ENCODE measurements at regions not wholly inside any gene's neighbourhood (a gene's known extent, or its start where the extent isn't known, plus 50 kb on each side); places are given as distances from the start of the nearest gene placed in this dataset.

DNA sequence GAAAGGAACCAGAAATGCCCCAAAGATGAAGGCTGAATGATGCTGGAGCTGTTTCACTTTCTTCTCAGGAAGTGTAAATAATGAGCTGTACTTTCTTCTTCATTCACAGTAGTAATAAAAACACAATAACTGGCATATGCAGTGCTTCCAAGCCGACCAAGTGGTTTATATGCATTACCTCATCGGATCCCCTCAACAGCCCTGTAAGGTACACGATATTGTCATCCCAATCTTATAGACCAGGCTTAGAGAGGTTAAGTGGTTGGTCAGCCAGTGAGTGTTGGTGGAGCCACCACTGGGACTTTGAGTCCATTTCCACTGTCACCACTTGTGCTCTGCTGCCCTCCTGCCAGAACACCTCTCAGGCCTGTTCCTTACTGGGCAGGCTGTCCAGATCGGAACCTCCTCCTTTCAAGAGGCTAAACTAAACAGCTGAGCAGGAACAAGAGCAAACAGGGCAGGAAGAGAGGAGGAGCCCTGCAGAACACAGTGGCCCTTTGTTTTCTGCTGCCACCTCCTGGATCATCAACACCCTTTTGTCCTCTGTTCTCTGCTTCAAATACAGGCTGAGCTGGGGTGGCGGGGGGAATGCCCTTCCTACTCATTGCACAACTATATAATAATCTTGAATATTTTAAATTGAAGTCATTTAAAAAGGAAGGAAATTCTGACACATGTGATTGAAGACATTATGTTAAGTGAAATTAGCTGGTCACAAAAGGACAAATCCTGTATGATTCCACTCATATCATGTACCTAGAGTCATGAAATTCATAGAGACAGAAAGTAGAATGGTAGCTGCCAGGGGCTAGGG is 112.5 kb upstream of the ATP6AP2 start:
- Histone ChIP-seq H4K20me1 (ENCODE audit: control insufficient read depth, insufficient read depth, low read length, poor library complexity, severe bottlenecking) (no peaks in the 10 kb centered on the region), H3K9ac (ENCODE audit: low read length) (no peak overlapping the region), H2AFZ (ENCODE audit: insufficient read depth, low read depth, low read length, poor library complexity, severe bottlenecking) (no peak overlapping the region), H3K4me1 (ENCODE audit: control insufficient read depth in 2 of 2, insufficient read depth in 2 of 2, low read length in 2 of 2) (peaks cover 8 to 14% of the 10 kb centered on the region in 2 donors), H3K4me3 (ENCODE audit: control extremely low read depth in 1 of 5, extremely low read depth in 1 of 5, insufficient read depth in 1 of 5, low read depth in 2 of 5, low read length in 4 of 5) (no peak overlapping the region), H3K27ac (ENCODE audit: low read length in 2 of 2) (no peak overlapping the region), H3K4me2 (replicated peaks; ENCODE audit: low read depth, low read length, poor library complexity, severe bottlenecking) (peak overlapping the region; percentile 20), H3K27me3 (replicated peaks in 1 of 4; ENCODE audit: control extremely low read depth in 1 of 4, control insufficient read depth in 3 of 4, insufficient read depth in 4 of 4, low read length in 3 of 4) (peaks cover 0 to 2% (median 0%) of the 10 kb centered on the region in 4 experiments), H3K36me3 (replicated peaks in 1 of 2; ENCODE audit: control extremely low read depth in 1 of 2, control insufficient read depth in 1 of 2, extremely low read depth in 1 of 2, insufficient read depth in 2 of 2, low read length in 1 of 2) (no peaks in the 10 kb centered on the region), H3K9me3 (ENCODE audit: control extremely low read depth in 1 of 3, control insufficient read depth in 2 of 3, insufficient read depth in 1 of 3, low read length in 2 of 3) (no peaks in the 10 kb centered on the region), H3K79me2 (ENCODE audit: control insufficient read depth, insufficient read depth, low read length) (no peaks in the 10 kb centered on the region)
- intact Hi-C loops (cut with micrococcal nuclease) = loop anchor here (1.0 to 10.0 kb wide), 2 partner anchors 653 to 816 kb away; no protein-coding TSS in a partner anchor
- Mint-ChIP-seq H3K27ac (no peak overlapping the region), H3K27me3 (peaks cover 17% of the 10 kb centered on the region), H3K4me3 (no peak overlapping the region), H3K4me1 (peaks cover 24% of the 10 kb centered on the region), H3K9me3 (ENCODE audit: insufficient read depth) (no peaks in the 10 kb centered on the region)
- no peak for ATAC-seq (ENCODE audit: low read depth)
- ChIA-PET POLR2A (no interaction called here), CTCF (interaction anchor here (0.6 to 2.1 kb wide), 9 partner anchors 291 to 816 kb away, joined by 3 to 13 read pairs (median 4); no protein-coding TSS in a partner anchor)
- no CpG with 5 or more reads among the region's 5 CpGs for WGBS (ENCODE audit: insufficient coverage)
- TF ChIP-seq, protein P1, sequence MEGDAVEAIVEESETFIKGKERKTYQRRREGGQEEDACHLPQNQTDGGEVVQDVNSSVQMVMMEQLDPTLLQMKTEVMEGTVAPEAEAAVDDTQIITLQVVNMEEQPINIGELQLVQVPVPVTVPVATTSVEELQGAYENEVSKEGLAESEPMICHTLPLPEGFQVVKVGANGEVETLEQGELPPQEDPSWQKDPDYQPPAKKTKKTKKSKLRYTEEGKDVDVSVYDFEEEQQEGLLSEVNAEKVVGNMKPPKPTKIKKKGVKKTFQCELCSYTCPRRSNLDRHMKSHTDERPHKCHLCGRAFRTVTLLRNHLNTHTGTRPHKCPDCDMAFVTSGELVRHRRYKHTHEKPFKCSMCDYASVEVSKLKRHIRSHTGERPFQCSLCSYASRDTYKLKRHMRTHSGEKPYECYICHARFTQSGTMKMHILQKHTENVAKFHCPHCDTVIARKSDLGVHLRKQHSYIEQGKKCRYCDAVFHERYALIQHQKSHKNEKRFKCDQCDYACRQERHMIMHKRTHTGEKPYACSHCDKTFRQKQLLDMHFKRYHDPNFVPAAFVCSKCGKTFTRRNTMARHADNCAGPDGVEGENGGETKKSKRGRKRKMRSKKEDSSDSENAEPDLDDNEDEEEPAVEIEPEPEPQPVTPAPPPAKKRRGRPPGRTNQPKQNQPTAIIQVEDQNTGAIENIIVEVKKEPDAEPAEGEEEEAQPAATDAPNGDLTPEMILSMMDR (IDR thresholded peaks at IDR 0.05) = peak; percentile 24
- no peak for TF ChIP-seq EZH2 (IDR thresholded peaks at IDR 0.05; ENCODE audit: borderline replicate concordance, insufficient read depth, low read depth, low read length, poor library complexity, severe bottlenecking)
- peak; percentile 41 for DNase-seq

DNA sequence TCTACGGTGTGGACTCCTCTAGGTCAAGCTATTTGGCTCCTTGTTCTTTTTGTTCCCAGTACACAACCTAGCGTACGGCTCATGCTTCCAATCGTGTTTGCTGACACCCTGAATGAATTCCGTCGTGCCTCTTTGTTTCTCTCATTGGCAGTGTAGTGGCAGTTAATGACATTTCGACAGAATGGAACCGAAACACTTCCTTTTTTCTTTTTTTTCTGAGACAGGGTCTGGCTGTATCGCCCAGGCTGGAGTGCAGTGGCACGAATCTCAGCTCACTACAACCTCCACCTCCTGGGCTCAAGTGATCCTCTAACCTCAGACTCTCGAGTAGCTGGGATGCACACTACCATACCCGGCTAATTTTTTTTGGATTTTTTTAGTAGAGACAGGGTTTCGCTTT is 113.3 kb upstream of the ATP6AP2 start:
- WGBS (ENCODE audit: insufficient coverage) = 80% methylated on average over 1 of the region's 13 CpGs
- H2AFZ ChIP-seq (ENCODE audit: insufficient read depth, low read depth, low read length, poor library complexity, severe bottlenecking) = no peak overlapping the region
- DNase-seq = no peak
- no peak overlapping the region for H3K9ac ChIP-seq (ENCODE audit: low read length)
- ChIA-PET CTCF (interaction anchor here (0.8 to 2.1 kb wide), 5 partner anchors 297 to 737 kb away, joined by 4 to 13 read pairs (median 5); no protein-coding TSS in a partner anchor), POLR2A (no interaction called here)
- H3K27ac ChIP-seq (ENCODE audit: low read length in 2 of 2) = no peak overlapping the region
- H4K20me1 ChIP-seq (ENCODE audit: control insufficient read depth, insufficient read depth, low read length, poor library complexity, severe bottlenecking) = no peaks in the 10 kb centered on the region
- no peak overlapping the region for H3K4me2 ChIP-seq (replicated peaks; ENCODE audit: low read depth, low read length, poor library complexity, severe bottlenecking)
- H3K79me2 ChIP-seq (ENCODE audit: control insufficient read depth, insufficient read depth, low read length) = no peaks in the 10 kb centered on the region
- H3K4me1 ChIP-seq (ENCODE audit: control insufficient read depth in 2 of 2, insufficient read depth in 2 of 2, low read length in 2 of 2) = peaks cover 6 to 12% of the 10 kb centered on the region in 2 donors
- Mint-ChIP-seq H3K27me3 (peaks cover 15% of the 10 kb centered on the region), H3K9me3 (ENCODE audit: insufficient read depth) (no peaks in the 10 kb centered on the region), H3K4me1 (peaks cover 22% of the 10 kb centered on the region), H3K4me3 (no peak overlapping the region), H3K27ac (no peak overlapping the region)
- H3K27me3 ChIP-seq (replicated peaks in 1 of 4; ENCODE audit: control extremely low read depth in 1 of 4, control insufficient read depth in 3 of 4, insufficient read depth in 4 of 4, low read length in 3 of 4) = peaks cover 0 to 2% (median 0%) of the 10 kb centered on the region in 4 experiments
- ATAC-seq (ENCODE audit: low read depth) = no peak
- no peak for TF ChIP-seq EZH2 (IDR thresholded peaks at IDR 0.05; ENCODE audit: borderline replicate concordance, insufficient read depth, low read depth, low read length, poor library complexity, severe bottlenecking)
- TF ChIP-seq, protein P1 (IDR thresholded peaks at IDR 0.05) = no peak
- H3K36me3 ChIP-seq (replicated peaks in 1 of 2; ENCODE audit: control extremely low read depth in 1 of 2, control insufficient read depth in 1 of 2, extremely low read depth in 1 of 2, insufficient read depth in 2 of 2, low read length in 1 of 2) = no peaks in the 10 kb centered on the region
- no peak overlapping the region for H3K4me3 ChIP-seq (ENCODE audit: control extremely low read depth in 1 of 5, extremely low read depth in 1 of 5, insufficient read depth in 1 of 5, low read depth in 2 of 5, low read length in 4 of 5)
- intact Hi-C loops (cut with micrococcal nuclease) = loop anchor here (10.0 kb wide), 1 partner anchor 653 kb away; no protein-coding TSS in a partner anchor
- H3K9me3 ChIP-seq (ENCODE audit: control extremely low read depth in 1 of 3, control insufficient read depth in 2 of 3, insufficient read depth in 1 of 3, low read length in 2 of 3) = no peaks in the 10 kb centered on the region
